Suprapubic skin (tissue), 4 donors: ENCODE measurements at regions not wholly inside any gene's neighbourhood (a gene's known extent, or its start where the extent isn't known, plus 50 kb on each side); places are given as distances from the start of the nearest gene placed in this dataset.

Experiments
- DNase-seq, 2 donors: peaks; one replicate each; pipeline ENCODE4 v3.0.0-alpha.2; 2019; ENCODE audit warnings: low spot score in 2 of 2
- H3K27ac ChIP-seq: fragments of 200-600 bp; sonication (generic); one replicate; pipeline ENCODE4 v1.5.1; 2019
- H3K27me3 ChIP-seq: fragments of 200-600 bp; sonication (generic); one replicate; pipeline ENCODE4 v1.5.1; 2019
- H3K36me3 ChIP-seq: fragments of 200-600 bp; sonication (generic); one replicate; pipeline ENCODE4 v1.5.1; 2019
- H3K4me1 ChIP-seq: fragments of 200-600 bp; sonication (generic); one replicate; pipeline ENCODE4 v1.5.1; 2019
- H3K4me3 ChIP-seq: fragments of 200-600 bp; sonication (generic); one replicate; pipeline ENCODE4 v1.5.1; 2019; ENCODE audit warnings: mild to moderate bottlenecking
- H3K9me3 ChIP-seq: fragments of 200-600 bp; sonication (generic); one replicate; pipeline ENCODE4 v1.5.1; 2019
- CTCF ChIP-seq, 2 donors: fragments of 200-600 bp in 1 of 2; fragments of 450-650 bp in 1 of 2; sonication (generic) in 1 of 2; IDR thresholded peaks; one replicate each; pipeline ENCODE4 v1.5.1; 2016 to 2019; ENCODE audit warnings: antibody characterized with exemption in 2 of 2, mild to moderate bottlenecking in 1 of 2, moderate library complexity in 1 of 2
- EP300 ChIP-seq: sonication (generic); formaldehyde crosslinking; IDR thresholded peaks from one replicate; pipeline ENCODE4 v1.6.1; 2017; ENCODE audit warnings: antibody characterized with exemption
- POLR2A ChIP-seq, 2 donors: fragments of 450-650 bp; IDR thresholded peaks; one replicate each; pipeline ENCODE4 v1.6.1; 2017; ENCODE audit warnings: antibody characterized with exemption in 2 of 2, mild to moderate bottlenecking in 2 of 2, moderate library complexity in 2 of 2
- POLR2AphosphoS5 ChIP-seq, 3 donors: sonication (generic); formaldehyde crosslinking; IDR thresholded peaks; one replicate each; pipeline ENCODE4 v1.6.1; 2017; ENCODE audit warnings: antibody characterized with exemption in 3 of 3
- WGBS: methylation state at CpG from one replicate; pipeline ENCODE4 v1.1.5; 2018; 5-methylcytosine and 5-hydroxymethylcytosine counted together

DNA sequence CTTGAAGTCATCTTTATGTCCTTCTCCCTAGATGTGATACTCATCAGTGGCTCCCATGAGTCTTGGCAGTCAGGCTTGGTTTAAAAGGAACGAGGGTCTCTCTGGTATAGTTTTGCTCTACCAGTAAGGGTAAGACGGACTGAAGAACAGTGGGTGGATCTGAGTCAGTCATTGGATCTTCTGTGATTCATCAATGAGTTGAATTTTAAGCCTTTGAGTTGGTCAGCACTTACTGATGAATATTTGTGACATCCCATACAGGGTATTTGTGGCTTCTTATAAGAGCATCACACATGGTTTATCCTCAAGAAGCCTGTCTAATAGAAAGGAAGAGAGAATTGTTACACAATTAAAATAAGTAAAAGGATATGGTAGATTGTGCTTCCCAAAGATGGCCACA, 87.3 kb upstream of the NAMPT start:
- TF ChIP-seq EP300, result no peak
- TF ChIP-seq POLR2AphosphoS5 (IDR thresholded peaks at IDR 0.05), result no peak
- TF ChIP-seq POLR2A (IDR thresholded peaks at IDR 0.05), result no peak
- no peak for TF ChIP-seq CTCF (IDR thresholded peaks at IDR 0.05)
- Histone ChIP-seq H3K27me3 (no peaks in the 10 kb centered on the region), H3K36me3 (no peaks in the 10 kb centered on the region), H3K27ac (no peak overlapping the region), H3K4me3 (no peak overlapping the region), H3K4me1 (peaks cover 11% of the 10 kb centered on the region), H3K9me3 (no peaks in the 10 kb centered on the region)
- WGBS, result 79% methylated on average over 2 of the region's 2 CpGs
- DNase-seq, result no peak

DNA sequence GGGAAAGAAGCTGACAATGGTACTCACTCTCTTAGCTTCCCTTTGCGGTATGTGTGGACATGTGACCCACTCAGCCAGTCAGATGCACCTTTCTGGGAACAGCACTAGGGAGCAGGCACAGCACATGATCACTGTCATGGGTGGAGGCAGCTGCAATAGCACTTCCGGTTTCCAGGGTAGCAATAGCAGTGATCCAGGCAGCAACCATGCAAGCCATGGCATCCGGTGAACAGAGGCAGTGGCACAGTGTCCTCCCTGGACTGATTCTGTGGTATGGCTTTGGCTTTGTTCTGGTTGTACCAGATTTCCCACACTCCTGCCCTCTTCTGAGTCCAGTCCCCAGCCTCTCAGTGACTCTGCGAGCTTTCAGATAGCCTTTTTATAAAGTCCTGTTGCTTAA, 86.8 kb upstream of the NAMPT start:
- no peak overlapping the region for H3K4me3 ChIP-seq
- H3K4me1 ChIP-seq, result peaks cover 11% of the 10 kb centered on the region
- DNase-seq, result no peak
- WGBS, result 82% methylated on average over 4 of the region's 4 CpGs
- no peaks in the 10 kb centered on the region for H3K9me3 ChIP-seq
- no peaks in the 10 kb centered on the region for H3K27me3 ChIP-seq
- H3K27ac ChIP-seq, result no peak overlapping the region
- TF ChIP-seq POLR2AphosphoS5 (IDR thresholded peaks at IDR 0.05), result no peak
- TF ChIP-seq CTCF (IDR thresholded peaks at IDR 0.05), result no peak
- no peak for TF ChIP-seq EP300
- no peak for TF ChIP-seq POLR2A (IDR thresholded peaks at IDR 0.05)
- H3K36me3 ChIP-seq, result no peaks in the 10 kb centered on the region

DNA sequence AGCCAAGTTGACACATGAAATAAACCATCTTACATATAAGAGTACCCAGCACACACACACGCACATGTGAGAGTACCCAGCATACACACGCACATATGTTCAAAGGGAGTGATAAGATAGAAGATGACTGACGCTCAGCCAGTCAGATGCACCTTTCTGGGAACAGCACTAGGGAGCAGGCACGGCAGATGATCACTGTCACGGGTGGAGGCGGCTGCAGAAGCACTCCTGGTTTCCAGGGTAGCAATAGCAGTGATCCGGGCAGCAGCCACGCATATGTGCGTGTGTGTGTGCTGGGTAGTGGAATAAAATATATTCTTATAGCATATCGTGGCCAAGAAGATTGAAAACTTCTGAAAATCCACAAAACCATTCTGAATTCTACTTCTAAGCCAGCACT, 85.8 kb upstream of the NAMPT start:
- DNase-seq, result no peak
- TF ChIP-seq CTCF (IDR thresholded peaks at IDR 0.05), result no peak
- TF ChIP-seq POLR2A (IDR thresholded peaks at IDR 0.05), result no peak
- no peak for TF ChIP-seq EP300
- no peak for TF ChIP-seq POLR2AphosphoS5 (IDR thresholded peaks at IDR 0.05)
- WGBS, result 94% methylated on average over 10 of the region's 10 CpGs
- H3K9me3 ChIP-seq, result no peaks in the 10 kb centered on the region
- H3K27ac ChIP-seq, result no peak overlapping the region
- no peak overlapping the region for H3K4me3 ChIP-seq
- H3K27me3 ChIP-seq, result no peaks in the 10 kb centered on the region
- H3K36me3 ChIP-seq, result no peaks in the 10 kb centered on the region
- H3K4me1 ChIP-seq, result peaks cover 16% of the 10 kb centered on the region

- Histone ChIP-seq H3K4me3 (no peak overlapping the region), H3K27ac (no peak overlapping the region), H3K36me3 (no peaks in the 10 kb centered on the region), H3K4me1 (peaks cover 22% of the 10 kb centered on the region), H3K9me3 (no peaks in the 10 kb centered on the region), H3K27me3 (no peaks in the 10 kb centered on the region)
- WGBS, result 68% methylated on average over 2 of the region's 2 CpGs
- DNase-seq, result no peak
- TF ChIP-seq POLR2A (IDR thresholded peaks at IDR 0.05) (no peak), CTCF (IDR thresholded peaks at IDR 0.05) (no peak), EP300 (no peak), POLR2AphosphoS5 (IDR thresholded peaks at IDR 0.05) (no peak)
Measured at GRCh38 chr7:106369816-106370215, 85.0 kb upstream of the NAMPT start.

- H3K9me3 ChIP-seq, result no peaks in the 10 kb centered on the region
- 54% methylated on average over 3 of the region's 3 CpGs for WGBS
- TF ChIP-seq POLR2A (IDR thresholded peaks at IDR 0.05) (no peak), CTCF (IDR thresholded peaks at IDR 0.05) (no peak), EP300 (no peak), POLR2AphosphoS5 (IDR thresholded peaks at IDR 0.05) (no peak)
- H3K36me3 ChIP-seq, result no peaks in the 10 kb centered on the region
- peaks cover 22% of the 10 kb centered on the region for H3K4me1 ChIP-seq
- no peak overlapping the region for H3K4me3 ChIP-seq
- DNase-seq, result no peak
- H3K27ac ChIP-seq, result no peak overlapping the region
- no peaks in the 10 kb centered on the region for H3K27me3 ChIP-seq
Measured at GRCh38 chr7:106369352-106369751, 84.6 kb upstream of the NAMPT start.
